CD4-positive, alpha-beta T cell (primary cell): ENCODE measurements at regions not wholly inside any gene's neighbourhood (a gene's known extent, or its start where the extent isn't known, plus 50 kb on each side); places are given as distances from the start of the nearest gene placed in this dataset.
"Not testable (repeated sequence)": the region's sequence is repeated elsewhere in the genome, so short reads cannot be mapped to it uniquely, and the experiment has no call there.

Source experiments
- ATAC-seq: fragments of 200-7000 bp; cut with Tn5 transposase; one replicate; pipeline ENCODE4 v1.10.0; 2022; ENCODE audit warnings: mild to moderate bottlenecking; ENCODE audit not compliant: poor library complexity
- CTCF ChIA-PET: fragments of 350-600 bp; sonication (Branson Sonifier 250); formaldehyde crosslinking; loops from one replicate; lab custom pipeline; 2021; ENCODE audit warnings: antibody characterized with exemption, inconsistent platforms; lab: Charles Lee
- POLR2A ChIA-PET: fragments of 350-600 bp; sonication (Branson Sonifier 250); formaldehyde crosslinking; loops from one replicate; lab custom pipeline; 2021; ENCODE audit warnings: antibody characterized with exemption, inconsistent platforms; lab: Charles Lee
- DNase-seq, 14 experiments: peaks; one replicate each; pipeline ENCODE4 v3.0.0-alpha.2; 2013 to 2020; ENCODE audit warnings: mixed read lengths in 2 of 14
- H3K27ac ChIP-seq, 2 donors: one replicate each; pipeline versions ENCODE4 v1.5.1 to v1.7.0; 2013; ENCODE audit warnings: low read length in 2 of 2, low read depth in 1 of 2, mild to moderate bottlenecking in 1 of 2
- H3K27me3 ChIP-seq, 2 experiments: 1 replicate in 1 of 2; 2 replicates in 1 of 2; pipeline versions ENCODE4 v1.6.1 to v1.7.0; 2013; ENCODE audit warnings: low read length in 2 of 2, control low read depth in 1 of 2, mild to moderate bottlenecking in 1 of 2, moderate library complexity in 1 of 2; ENCODE audit not compliant: insufficient read depth in 2 of 2, control insufficient read depth in 1 of 2
- H3K36me3 ChIP-seq: one replicate; pipeline ENCODE4 v1.6.1; 2013; ENCODE audit warnings: low read length, control low read depth; ENCODE audit not compliant: insufficient read depth
- H3K4me1 ChIP-seq: one replicate; pipeline ENCODE4 v1.6.1; 2013; ENCODE audit warnings: low read length, control low read depth; ENCODE audit not compliant: insufficient read depth
- H3K4me3 ChIP-seq: one replicate; pipeline ENCODE4 v1.5.1; 2013; ENCODE audit warnings: mild to moderate bottlenecking, low read length, moderate library complexity
- H3K9me3 ChIP-seq, 2 experiments: 1 replicate in 1 of 2; 2 replicates in 1 of 2; pipeline versions ENCODE4 v1.6.1 to v1.7.0; 2013; ENCODE audit warnings: low read length in 2 of 2, mild to moderate bottlenecking in 2 of 2, control low read depth in 1 of 2, moderate library complexity in 1 of 2; ENCODE audit not compliant: control insufficient read depth in 1 of 2, insufficient read depth in 1 of 2
- H3K27ac Mint-ChIP-seq: one replicate; pipeline ENCODE4 v1.8.0; 2020; ENCODE audit warnings: mixed read lengths
- H3K27me3 Mint-ChIP-seq: one replicate; pipeline ENCODE4 v1.8.0; 2021; ENCODE audit warnings: mixed read lengths
- H3K36me3 Mint-ChIP-seq: one replicate; pipeline ENCODE4 v1.8.0; 2021; ENCODE audit warnings: low read depth, mixed read lengths
- H3K4me1 Mint-ChIP-seq: one replicate; pipeline ENCODE4 v1.8.0; 2021; ENCODE audit warnings: low read depth, mixed read lengths
- H3K4me3 Mint-ChIP-seq: one replicate; pipeline ENCODE4 v1.8.0; 2020; ENCODE audit warnings: mild to moderate bottlenecking, mixed read lengths
- H3K9me3 Mint-ChIP-seq: one replicate; pipeline ENCODE4 v1.8.0; 2020; ENCODE audit warnings: mixed read lengths
- intact Hi-C, 2 experiments: fragments of 100-400 bp; cut with DNase I in 1 of 2; cut with micrococcal nuclease in 1 of 2; formaldehyde crosslinking; loops; one replicate each; pipeline versions ENCODE4 v1.15.1 to v1.9.0; 2023 to 2025; cut with DNase I, micrococcal nuclease
- TF ChIP-seq, protein P1 (sequence below): fragments of 200-600 bp; IDR thresholded peaks from one replicate; pipeline ENCODE4 v1.8.0; 2022; ENCODE audit warnings: antibody characterized with exemption, mild to moderate bottlenecking

DNA sequence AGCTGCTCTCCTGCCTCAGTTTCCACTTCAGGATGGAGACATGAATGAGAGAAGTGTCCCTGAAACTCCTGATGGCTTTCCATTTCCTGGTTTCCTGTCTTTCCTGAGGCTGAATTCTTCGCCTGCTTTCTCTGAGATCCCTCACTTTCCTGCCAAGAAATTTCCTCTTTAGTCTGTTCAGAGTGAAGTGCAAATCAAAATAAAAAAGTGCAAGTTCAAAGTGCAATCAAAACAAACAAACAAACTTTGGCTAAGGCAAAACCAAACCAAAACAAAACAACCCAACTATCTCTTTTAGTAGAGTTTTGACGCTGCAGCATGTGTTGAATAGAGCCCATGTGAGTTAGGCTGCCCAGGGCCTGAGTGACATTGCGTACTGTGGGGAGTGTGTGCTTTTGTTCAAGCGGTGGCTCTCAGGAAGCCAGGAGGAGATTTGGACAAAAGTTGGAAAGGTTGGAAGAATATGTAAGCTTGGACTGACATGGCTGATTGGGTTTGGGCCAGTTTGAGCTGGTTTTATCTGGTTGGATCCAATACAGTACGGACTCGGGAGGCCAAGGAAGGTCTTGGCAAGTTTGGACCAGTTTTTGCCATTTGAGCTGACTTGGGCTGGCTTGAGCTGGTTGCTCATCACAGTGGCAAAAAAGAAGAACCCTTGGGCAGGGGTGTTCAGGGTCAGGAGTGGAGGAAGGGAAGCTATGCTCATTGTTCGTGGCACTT lies 61.1 kb upstream of the TINAGL1 start:
- Histone ChIP-seq H3K27me3 (peaks cover 0 to 2% of the 10 kb centered on the region in 2 experiments), H3K4me1 (no peaks in the 10 kb centered on the region), H3K27ac (no peak overlapping the region), H3K9me3 (peaks cover 0 to 14% of the 10 kb centered on the region in 2 experiments), H3K36me3 (no peaks in the 10 kb centered on the region), H3K4me3 (no peak overlapping the region)
- Mint-ChIP-seq H3K9me3 (no peaks in the 10 kb centered on the region), H3K4me3 (no peak overlapping the region), H3K4me1 (peaks cover 2% of the 10 kb centered on the region), H3K27me3 (no peaks in the 10 kb centered on the region), H3K36me3 (no peaks in the 10 kb centered on the region), H3K27ac (no peak overlapping the region)
- TF ChIP-seq, protein P1, sequence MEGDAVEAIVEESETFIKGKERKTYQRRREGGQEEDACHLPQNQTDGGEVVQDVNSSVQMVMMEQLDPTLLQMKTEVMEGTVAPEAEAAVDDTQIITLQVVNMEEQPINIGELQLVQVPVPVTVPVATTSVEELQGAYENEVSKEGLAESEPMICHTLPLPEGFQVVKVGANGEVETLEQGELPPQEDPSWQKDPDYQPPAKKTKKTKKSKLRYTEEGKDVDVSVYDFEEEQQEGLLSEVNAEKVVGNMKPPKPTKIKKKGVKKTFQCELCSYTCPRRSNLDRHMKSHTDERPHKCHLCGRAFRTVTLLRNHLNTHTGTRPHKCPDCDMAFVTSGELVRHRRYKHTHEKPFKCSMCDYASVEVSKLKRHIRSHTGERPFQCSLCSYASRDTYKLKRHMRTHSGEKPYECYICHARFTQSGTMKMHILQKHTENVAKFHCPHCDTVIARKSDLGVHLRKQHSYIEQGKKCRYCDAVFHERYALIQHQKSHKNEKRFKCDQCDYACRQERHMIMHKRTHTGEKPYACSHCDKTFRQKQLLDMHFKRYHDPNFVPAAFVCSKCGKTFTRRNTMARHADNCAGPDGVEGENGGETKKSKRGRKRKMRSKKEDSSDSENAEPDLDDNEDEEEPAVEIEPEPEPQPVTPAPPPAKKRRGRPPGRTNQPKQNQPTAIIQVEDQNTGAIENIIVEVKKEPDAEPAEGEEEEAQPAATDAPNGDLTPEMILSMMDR: no peak
- POLR2A ChIA-PET: no interaction called here
- CTCF ChIA-PET: no interaction called here
- intact Hi-C loops: no loop called here
- no peak for DNase-seq
- no peak for ATAC-seq

DNA sequence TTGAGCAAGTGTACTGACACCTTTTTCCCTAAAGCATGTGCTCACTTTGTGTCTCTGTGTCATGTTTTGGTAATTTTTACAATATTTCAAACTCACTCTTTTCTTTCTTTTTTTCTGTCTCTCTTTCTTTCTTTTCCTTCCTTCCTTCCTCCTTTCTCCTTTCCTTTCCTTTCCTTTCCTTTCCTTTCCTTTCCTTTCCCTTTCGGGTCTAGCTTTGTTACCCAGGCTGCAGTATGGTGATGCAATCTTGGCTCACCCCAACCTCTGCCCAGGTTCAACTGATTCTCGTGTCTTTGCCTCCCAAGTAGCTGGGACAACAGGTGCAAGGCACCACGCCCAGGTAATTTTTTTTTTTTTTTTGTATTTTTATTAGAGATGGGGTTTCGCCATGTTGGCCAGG lies 60.4 kb upstream of the TINAGL1 start:
- H3K9me3 Mint-ChIP-seq: peaks cover 2% of the 10 kb centered on the region
- Histone ChIP-seq H3K9me3 (peaks cover 0 to 15% of the 10 kb centered on the region in 2 experiments), H3K4me3 (no peak overlapping the region), H3K27ac (no peak overlapping the region), H3K27me3 (peaks cover 0 to 2% of the 10 kb centered on the region in 2 experiments), H3K36me3 (no peaks in the 10 kb centered on the region), H3K4me1 (no peaks in the 10 kb centered on the region)
- H3K36me3 Mint-ChIP-seq: no peaks in the 10 kb centered on the region
- H3K27me3 Mint-ChIP-seq: no peaks in the 10 kb centered on the region
- TF ChIP-seq, protein P1: no peak
- H3K4me3 Mint-ChIP-seq: no peak overlapping the region
- H3K4me1 Mint-ChIP-seq: no peaks in the 10 kb centered on the region
- H3K27ac Mint-ChIP-seq: no peak overlapping the region
- POLR2A ChIA-PET: no interaction called here
- DNase-seq (no peak), ATAC-seq (no peak)
- intact Hi-C loops: no loop called here
- CTCF ChIA-PET: no interaction called here

DNA sequence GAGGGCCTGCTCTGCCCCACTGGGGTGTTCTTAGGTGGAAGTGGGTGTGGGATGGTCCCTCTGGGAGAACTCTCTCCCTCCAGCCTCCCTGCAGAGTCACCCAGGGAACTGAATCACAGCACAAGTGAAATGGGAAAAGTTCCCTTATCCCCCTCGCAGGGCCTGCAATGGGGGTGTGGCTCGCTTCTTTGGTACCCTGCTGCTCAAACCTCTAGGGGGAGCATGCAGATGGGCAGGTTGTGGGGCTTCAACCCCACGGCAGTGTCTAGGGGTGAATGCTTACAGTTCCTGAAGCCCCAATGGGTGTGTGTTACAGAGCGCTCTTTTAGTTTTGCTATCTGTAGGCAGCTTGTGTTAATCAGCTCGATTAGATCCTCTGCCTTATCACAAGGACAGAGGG lies 59.0 kb upstream of the TINAGL1 start:
- no peaks in the 10 kb centered on the region for H3K36me3 ChIP-seq
- ATAC-seq (no peak), DNase-seq (no peak)
- H3K27ac ChIP-seq: no peak overlapping the region
- peaks cover 0 to 15% of the 10 kb centered on the region in 2 experiments for H3K9me3 ChIP-seq
- Mint-ChIP-seq H3K4me3 (no peak overlapping the region), H3K36me3 (no peaks in the 10 kb centered on the region), H3K9me3 (peaks cover 2% of the 10 kb centered on the region), H3K27me3 (peaks cover 5% of the 10 kb centered on the region), H3K27ac (no peak overlapping the region), H3K4me1 (no peaks in the 10 kb centered on the region)
- intact Hi-C loops: no loop called here
- POLR2A ChIA-PET: no interaction called here
- H3K27me3 ChIP-seq: peaks cover 0 to 2% of the 10 kb centered on the region in 2 experiments
- no peaks in the 10 kb centered on the region for H3K4me1 ChIP-seq
- no peak overlapping the region for H3K4me3 ChIP-seq
- TF ChIP-seq, protein P1: no peak
- CTCF ChIA-PET: no interaction called here

GRCh38 chr1:31517986-31518385 lies 58.3 kb upstream of the TINAGL1 start:
- H3K36me3 ChIP-seq, H3K4me1 ChIP-seq, intact Hi-C loops, H3K27me3 ChIP-seq, POLR2A ChIA-PET, DNase-seq, H3K36me3 Mint-ChIP-seq, H3K27ac ChIP-seq, H3K4me3 ChIP-seq, CTCF ChIA-PET, H3K27ac Mint-ChIP-seq, ATAC-seq, H3K4me1 Mint-ChIP-seq, H3K4me3 Mint-ChIP-seq, H3K9me3 Mint-ChIP-seq, H3K27me3 Mint-ChIP-seq: not testable (repeated sequence)
- H3K9me3 ChIP-seq: peaks cover 0 to 15% of the 10 kb centered on the region in 2 experiments
